GM13976 (cell line): ENCODE measurements at regions not wholly inside any gene's neighbourhood (a gene's known extent, or its start where the extent isn't known, plus 50 kb on each side); places are given as distances from the start of the nearest gene placed in this dataset.

ENCODE experiments used
- DNase-seq: peaks from one replicate; pipeline ENCODE4 v3.0.0; 2012; ENCODE audit warnings: low spot score
- in situ Hi-C: fragments of 300-500 bp; cut with MboI; formaldehyde crosslinking; loops from one replicate; pipeline ENCODE4 v1.12.0; 2022; ENCODE audit warnings: low sequenced_read_pairs, mixed read lengths, inconsistent platforms; ENCODE audit not compliant: unreplicated experiment
- TF ChIP-seq, protein P1 (sequence below): IDR thresholded peaks from 2 replicates; pipeline ENCODE4 v1.5.1; 2012; ENCODE audit warnings: borderline replicate concordance, mild to moderate bottlenecking; ENCODE audit not compliant: insufficient read depth; ENCODE audit errors: extremely low read depth, missing control alignments, control extremely low read depth

DNA sequence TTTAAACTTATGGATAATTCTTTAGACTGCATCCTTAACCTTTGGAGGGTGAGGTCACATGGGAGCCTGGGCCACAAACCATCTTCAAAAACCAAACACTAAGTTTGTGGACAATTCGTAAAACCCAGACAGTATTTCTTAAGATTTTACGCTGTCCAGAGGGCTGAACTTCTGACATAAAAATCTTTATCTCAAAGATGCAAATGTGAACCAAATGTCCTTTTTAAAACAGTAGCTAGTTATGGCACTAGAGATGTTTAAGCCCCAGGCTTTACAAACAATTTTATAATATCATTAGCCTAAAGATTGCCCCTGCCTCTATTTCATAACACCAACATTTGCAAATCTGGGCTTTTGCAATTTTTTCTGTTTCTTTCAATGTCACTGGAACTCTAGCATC, 287.2 kb downstream of the SATB1 start:
- in situ Hi-C loops = no loop called here
- DNase-seq = no peak

DNA sequence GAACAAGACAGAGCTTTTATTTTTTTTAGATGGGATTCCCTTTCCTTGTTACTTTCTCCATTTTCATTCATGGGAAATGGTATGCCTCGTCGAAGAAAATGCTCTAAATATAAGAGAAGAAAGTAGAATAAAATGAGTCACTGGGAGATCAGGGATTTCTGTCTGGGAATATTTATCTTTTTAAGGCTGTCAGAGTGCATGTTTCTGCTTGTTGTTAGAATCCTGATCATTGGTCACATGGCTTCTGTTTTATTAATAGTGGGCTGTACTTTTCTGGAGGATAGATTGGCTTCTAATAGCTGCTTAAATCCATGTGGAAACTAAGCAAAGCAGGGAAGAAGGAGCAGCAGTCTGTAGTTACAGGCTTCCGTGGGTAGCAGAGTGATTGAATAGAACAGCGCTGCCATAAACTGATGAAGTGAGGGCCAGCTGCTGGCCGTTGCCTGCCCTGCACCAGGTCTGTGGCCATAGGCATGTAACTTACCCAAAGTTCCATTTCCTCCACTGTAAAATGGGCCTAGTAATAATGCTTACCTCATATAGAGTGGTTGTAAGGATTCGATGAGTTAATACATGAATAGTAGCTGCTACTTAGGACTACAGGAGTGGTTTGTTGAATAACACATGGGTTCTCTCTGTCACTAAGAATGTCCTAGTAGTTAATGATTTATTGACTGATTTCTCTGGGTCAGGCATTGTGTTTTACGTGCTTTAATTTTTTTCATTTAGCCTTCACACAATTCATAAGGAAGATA, 289.9 kb downstream of the SATB1 start:
- in situ Hi-C loops = no loop called here
- no peak for DNase-seq
- TF ChIP-seq, protein P1, sequence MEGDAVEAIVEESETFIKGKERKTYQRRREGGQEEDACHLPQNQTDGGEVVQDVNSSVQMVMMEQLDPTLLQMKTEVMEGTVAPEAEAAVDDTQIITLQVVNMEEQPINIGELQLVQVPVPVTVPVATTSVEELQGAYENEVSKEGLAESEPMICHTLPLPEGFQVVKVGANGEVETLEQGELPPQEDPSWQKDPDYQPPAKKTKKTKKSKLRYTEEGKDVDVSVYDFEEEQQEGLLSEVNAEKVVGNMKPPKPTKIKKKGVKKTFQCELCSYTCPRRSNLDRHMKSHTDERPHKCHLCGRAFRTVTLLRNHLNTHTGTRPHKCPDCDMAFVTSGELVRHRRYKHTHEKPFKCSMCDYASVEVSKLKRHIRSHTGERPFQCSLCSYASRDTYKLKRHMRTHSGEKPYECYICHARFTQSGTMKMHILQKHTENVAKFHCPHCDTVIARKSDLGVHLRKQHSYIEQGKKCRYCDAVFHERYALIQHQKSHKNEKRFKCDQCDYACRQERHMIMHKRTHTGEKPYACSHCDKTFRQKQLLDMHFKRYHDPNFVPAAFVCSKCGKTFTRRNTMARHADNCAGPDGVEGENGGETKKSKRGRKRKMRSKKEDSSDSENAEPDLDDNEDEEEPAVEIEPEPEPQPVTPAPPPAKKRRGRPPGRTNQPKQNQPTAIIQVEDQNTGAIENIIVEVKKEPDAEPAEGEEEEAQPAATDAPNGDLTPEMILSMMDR = no peak

More for the DNA sequence above, 287.2 kb downstream of the SATB1 start:
- TF ChIP-seq, protein P1 = no peak

GRCh38 chr3:18134386-18135059, 290.6 kb downstream of the SATB1 start:
- in situ Hi-C loops = no loop called here
- TF ChIP-seq, protein P1 = no peak
- no peak for DNase-seq

DNA sequence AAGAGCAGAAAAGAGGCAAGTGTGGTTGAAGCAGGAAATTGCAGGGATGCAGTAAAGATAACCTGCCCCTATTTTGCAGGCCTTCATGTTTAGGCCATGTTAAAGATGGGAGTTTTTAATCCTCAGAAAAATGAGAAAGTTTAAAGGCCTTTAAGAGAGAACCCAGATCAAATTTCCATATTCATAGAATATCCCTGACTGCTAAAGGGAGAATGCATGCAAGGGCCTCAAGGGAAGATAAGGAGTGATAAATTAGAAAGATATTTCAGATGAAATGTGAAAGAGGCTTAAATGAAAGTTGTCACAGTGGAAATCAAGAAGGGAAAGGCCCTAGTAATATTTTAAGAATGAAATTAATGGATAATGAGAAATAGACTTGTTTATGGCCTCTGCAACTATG, 292.1 kb downstream of the SATB1 start:
- no peak for DNase-seq
- TF ChIP-seq, protein P1 = no peak
- in situ Hi-C loops = no loop called here

DNA sequence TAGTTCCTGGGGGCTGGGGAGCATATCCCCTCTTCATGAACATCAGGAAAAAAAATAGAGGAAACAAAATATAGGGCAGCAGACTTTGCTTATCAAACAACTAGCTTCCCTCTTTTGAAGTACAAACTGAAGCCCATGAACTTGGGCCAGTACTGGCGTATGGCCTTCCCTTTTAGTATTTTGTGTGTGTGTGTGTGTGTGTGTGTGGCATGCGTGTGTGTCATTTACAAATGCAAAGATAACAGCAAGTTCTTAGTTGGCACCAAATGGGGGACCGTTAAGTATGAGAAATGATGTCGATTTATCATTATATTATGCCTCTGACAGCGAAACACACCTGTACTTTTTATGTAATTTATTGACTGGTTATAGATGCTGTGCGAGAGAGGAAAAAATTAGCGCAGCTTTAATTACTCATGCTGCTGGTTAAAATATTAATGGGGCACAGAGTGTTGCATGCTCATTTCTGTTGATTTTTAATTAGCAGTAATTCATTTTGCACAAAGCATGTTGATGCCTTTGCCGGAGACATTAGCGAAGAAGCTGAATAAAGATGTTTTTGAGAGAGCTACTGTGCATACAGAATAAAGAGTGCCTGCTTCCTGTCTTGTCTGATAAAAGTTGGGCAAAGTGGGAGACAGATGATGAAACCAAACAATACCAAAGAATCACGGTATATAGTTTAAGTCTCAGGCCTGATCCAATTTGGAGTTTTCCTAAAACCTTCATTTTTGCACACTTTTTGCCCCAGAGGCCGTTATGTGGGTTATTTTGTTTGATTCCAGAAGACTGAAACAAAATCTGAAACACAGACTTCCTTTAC, 297.1 kb downstream of the SATB1 start:
- in situ Hi-C loops = no loop called here
- TF ChIP-seq, protein P1 = no peak
- DNase-seq = no peak

- in situ Hi-C loops = no loop called here
- peak; percentile 39 for DNase-seq
Measured at GRCh38 chr3:18127174-18127858, 297.8 kb downstream of the SATB1 start.

More at GRCh38 chr3:18127174-18127858, 297.8 kb downstream of the SATB1 start:
- TF ChIP-seq, protein P1 = peak; percentile 8
